ENCODE measurements at regions not wholly inside any gene's neighbourhood (a gene's known extent, or its start where the extent isn't known, plus 50 kb on each side); places are given as distances from the start of the nearest gene placed in this dataset.

DNA sequence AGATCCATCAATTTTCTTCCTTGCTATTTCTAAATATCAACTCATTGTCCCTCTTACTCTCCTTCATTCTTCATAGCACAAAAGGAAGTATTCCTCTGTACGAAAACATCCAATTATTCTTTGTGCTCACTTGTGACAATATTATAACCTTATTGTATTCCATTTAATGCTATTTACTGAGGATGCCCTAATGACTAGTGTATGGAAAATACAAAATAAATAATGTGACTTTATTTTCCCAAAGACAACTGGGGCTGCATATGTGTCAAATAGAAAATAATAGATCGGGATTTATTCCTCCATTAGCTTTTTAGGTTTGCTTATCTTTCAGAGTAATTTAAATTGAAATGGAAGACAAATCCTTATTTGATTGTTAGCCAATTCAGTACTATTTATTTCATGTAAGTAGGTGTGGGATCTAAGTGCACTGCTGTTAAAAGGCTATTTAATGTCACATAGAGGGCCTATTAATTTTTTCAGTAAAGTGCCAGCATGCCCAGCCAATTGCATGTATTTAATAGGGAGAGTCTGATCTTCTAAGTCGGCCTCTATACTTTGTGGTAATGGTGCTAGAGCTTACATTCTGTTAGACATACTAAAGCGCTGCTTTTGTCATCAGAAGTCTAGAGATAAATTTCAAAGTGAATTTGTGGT lies 329.8 kb downstream of the MCTP2 start:
- Histone ChIP-seq H3K27ac (replicated peaks) (no peak overlapping the region), H3K27me3 (ENCODE audit: insufficient read depth, poor library complexity, severe bottlenecking) (no peaks in the 10 kb centered on the region), H3K4me3 (replicated peaks; ENCODE audit: insufficient read depth, low read length) (no peak overlapping the region)
- TF ChIP-seq REST (IDR thresholded peaks at IDR 0.05; ENCODE audit: insufficient replicate concordance, low read depth), result no peak
- TF ChIP-seq, protein P1, sequence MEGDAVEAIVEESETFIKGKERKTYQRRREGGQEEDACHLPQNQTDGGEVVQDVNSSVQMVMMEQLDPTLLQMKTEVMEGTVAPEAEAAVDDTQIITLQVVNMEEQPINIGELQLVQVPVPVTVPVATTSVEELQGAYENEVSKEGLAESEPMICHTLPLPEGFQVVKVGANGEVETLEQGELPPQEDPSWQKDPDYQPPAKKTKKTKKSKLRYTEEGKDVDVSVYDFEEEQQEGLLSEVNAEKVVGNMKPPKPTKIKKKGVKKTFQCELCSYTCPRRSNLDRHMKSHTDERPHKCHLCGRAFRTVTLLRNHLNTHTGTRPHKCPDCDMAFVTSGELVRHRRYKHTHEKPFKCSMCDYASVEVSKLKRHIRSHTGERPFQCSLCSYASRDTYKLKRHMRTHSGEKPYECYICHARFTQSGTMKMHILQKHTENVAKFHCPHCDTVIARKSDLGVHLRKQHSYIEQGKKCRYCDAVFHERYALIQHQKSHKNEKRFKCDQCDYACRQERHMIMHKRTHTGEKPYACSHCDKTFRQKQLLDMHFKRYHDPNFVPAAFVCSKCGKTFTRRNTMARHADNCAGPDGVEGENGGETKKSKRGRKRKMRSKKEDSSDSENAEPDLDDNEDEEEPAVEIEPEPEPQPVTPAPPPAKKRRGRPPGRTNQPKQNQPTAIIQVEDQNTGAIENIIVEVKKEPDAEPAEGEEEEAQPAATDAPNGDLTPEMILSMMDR (IDR thresholded peaks at IDR 0.05; ENCODE audit: insufficient read depth, low read length), result no peak
- no peak for TF ChIP-seq POLR2AphosphoS5 (IDR thresholded peaks at IDR 0.05; ENCODE audit: low read depth)
- TF ChIP-seq GABPA (IDR thresholded peaks at IDR 0.05; ENCODE audit: low read depth), result no peak
- TF ChIP-seq SPI1 (IDR thresholded peaks at IDR 0.05; ENCODE audit: borderline replicate concordance, low read depth), result no peak
- DNase-seq (ENCODE audit: low read depth in 1 of 2, low spot score in 1 of 2), result no peak

DNA sequence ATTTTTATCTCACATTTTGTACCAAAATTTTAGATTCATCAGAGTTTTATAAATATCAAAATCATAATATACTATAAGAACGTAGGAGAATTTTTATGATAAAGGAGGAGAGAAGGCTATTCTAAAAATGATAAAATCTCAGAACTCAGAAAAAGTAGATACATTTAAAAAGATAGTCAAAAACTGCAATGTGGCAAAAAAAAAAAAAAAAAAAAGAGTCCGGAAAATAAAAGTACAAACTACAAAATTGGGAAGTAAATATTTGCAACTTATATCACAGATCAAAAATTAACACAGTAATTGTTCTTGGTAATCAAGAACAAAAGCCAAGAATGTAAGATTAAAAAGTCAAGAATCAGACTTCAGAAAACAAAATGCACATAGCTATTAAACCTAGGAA lies 332.1 kb downstream of the MCTP2 start:
- H3K27ac ChIP-seq (replicated peaks), result no peak overlapping the region
- DNase-seq (ENCODE audit: low read depth in 1 of 2, low spot score in 1 of 2), result no peak
- H3K27me3 ChIP-seq (ENCODE audit: insufficient read depth, poor library complexity, severe bottlenecking), result peaks cover 2% of the 10 kb centered on the region
- H3K4me3 ChIP-seq (replicated peaks; ENCODE audit: insufficient read depth, low read length), result no peak overlapping the region
- TF ChIP-seq REST (IDR thresholded peaks at IDR 0.05; ENCODE audit: insufficient replicate concordance, low read depth) (no peak), GABPA (IDR thresholded peaks at IDR 0.05; ENCODE audit: low read depth) (no peak), SPI1 (IDR thresholded peaks at IDR 0.05; ENCODE audit: borderline replicate concordance, low read depth) (no peak), POLR2AphosphoS5 (IDR thresholded peaks at IDR 0.05; ENCODE audit: low read depth) (no peak)
- TF ChIP-seq, protein P1 (IDR thresholded peaks at IDR 0.05; ENCODE audit: insufficient read depth, low read length), result no peak

DNA sequence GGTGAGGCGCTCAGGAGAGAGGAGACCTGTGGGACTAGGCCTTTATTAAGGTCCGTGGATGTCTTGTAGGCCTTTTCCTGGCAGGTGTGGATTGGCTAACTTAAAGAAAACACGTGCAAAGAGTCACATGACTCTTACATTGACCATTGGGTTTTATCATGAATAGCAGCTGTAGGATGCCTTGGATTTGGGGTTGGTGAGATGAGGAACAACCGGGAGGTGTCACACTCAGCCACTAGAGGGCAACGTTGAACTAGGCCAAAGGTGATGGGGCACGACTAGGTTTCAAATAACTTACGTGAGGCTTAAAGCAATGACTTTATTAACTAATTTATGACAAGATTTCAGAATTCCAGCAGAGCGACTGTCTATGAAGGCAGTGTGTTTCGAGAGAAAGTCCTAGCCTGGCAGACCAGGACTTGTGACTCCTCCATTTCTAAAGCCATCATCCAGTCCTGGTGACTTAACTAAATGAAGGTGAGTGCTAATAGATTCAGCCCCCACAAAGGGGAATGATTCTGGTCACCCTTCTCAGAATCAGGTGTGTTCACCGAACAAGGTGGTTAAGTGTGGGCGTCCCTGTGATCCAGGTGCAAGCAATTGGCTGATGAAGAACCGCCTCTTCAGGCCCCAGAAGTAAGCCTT lies 345.6 kb downstream of the MCTP2 start:
- Histone ChIP-seq H3K27ac (replicated peaks) (no peak overlapping the region), H3K4me3 (replicated peaks; ENCODE audit: insufficient read depth, low read length) (no peak overlapping the region), H3K27me3 (ENCODE audit: insufficient read depth, poor library complexity, severe bottlenecking) (peaks cover 8% of the 10 kb centered on the region)
- TF ChIP-seq REST (IDR thresholded peaks at IDR 0.05; ENCODE audit: insufficient replicate concordance, low read depth) (no peak), POLR2AphosphoS5 (IDR thresholded peaks at IDR 0.05; ENCODE audit: low read depth) (no peak), SPI1 (IDR thresholded peaks at IDR 0.05; ENCODE audit: borderline replicate concordance, low read depth) (no peak)
- TF ChIP-seq, protein P1 (IDR thresholded peaks at IDR 0.05; ENCODE audit: insufficient read depth, low read length), result peak; percentile 88
- peak in 1 of 2 experiments; percentile 42 for DNase-seq (ENCODE audit: low read depth in 1 of 2, low spot score in 1 of 2)
